ENCODE measurements at regions not wholly inside any gene's neighbourhood (a gene's known extent, or its start where the extent isn't known, plus 50 kb on each side); places are given as distances from the start of the nearest gene placed in this dataset.

DNA sequence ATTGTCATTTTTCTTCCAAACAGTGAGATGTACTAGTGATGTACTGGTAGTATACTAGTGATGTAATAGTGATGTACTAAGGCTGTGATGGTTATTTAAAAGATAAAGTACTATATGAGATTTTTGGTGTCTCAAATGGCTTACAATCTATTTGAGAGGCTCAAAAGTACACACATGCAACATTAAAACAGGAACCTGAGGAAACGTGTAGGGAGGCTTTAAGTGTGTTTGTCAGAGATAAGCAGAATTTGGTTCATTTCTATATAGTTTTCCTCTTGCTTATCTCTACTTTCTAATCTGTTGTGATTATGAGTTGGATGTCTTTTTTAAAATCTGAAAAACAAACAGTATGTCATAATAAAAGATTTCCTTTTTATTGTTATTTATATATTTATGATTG is 100.9 kb upstream of the SERTAD2 start:
- DNase-seq (ENCODE audit: low spot score in 2 of 2): no peak
- no peaks in the 10 kb centered on the region for H3K36me3 ChIP-seq
- H3K4me1 ChIP-seq: peaks cover 11% of the 10 kb centered on the region
- no peaks in the 10 kb centered on the region for H3K9me3 ChIP-seq
- 92% methylated on average over 1 of the region's 1 CpG for WGBS
- no peak overlapping the region for H3K27ac ChIP-seq
- TF ChIP-seq POLR2A (IDR thresholded peaks at IDR 0.05) (no peak), CTCF (IDR thresholded peaks at IDR 0.05) (no peak), POLR2AphosphoS5 (IDR thresholded peaks at IDR 0.05) (no peak), EP300 (IDR thresholded peaks at IDR 0.05) (no peak)
- H3K4me3 ChIP-seq: no peak overlapping the region
- no peaks in the 10 kb centered on the region for H3K27me3 ChIP-seq

GRCh38 chr2:64757126-64757525 is 103.4 kb upstream of the SERTAD2 start:
- DNase-seq (ENCODE audit: low spot score in 2 of 2): no peak
- Histone ChIP-seq H3K9me3 (no peaks in the 10 kb centered on the region), H3K36me3 (no peaks in the 10 kb centered on the region), H3K27ac (no peak overlapping the region), H3K4me3 (no peak overlapping the region), H3K4me1 (peaks cover 4% of the 10 kb centered on the region), H3K27me3 (no peaks in the 10 kb centered on the region)
- 94% methylated on average over 2 of the region's 2 CpGs for WGBS
- TF ChIP-seq CTCF (IDR thresholded peaks at IDR 0.05) (no peak), POLR2A (IDR thresholded peaks at IDR 0.05) (no peak), POLR2AphosphoS5 (IDR thresholded peaks at IDR 0.05) (no peak), EP300 (IDR thresholded peaks at IDR 0.05) (no peak)

DNA sequence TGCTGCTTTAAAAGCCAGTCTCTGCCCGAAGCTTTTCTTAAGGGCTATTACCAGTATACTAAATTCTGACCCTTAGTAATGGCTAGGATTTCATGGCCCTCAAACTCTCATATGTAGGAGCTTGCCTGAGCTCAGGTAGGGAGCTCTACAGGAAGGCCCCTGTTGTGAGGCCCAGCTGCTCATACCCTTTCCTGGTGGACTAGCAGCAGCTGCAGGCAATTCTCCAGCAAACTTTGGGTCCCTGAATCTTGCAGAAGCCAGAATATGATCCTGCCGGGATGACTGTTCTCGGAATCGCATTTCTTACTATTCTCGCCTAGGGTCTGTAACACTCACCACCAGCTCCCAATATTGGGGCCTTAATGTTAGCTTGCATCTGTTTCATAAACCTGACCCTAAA is 106.4 kb upstream of the SERTAD2 start:
- Histone ChIP-seq H3K27ac (no peak overlapping the region), H3K4me1 (no peaks in the 10 kb centered on the region), H3K27me3 (no peaks in the 10 kb centered on the region), H3K36me3 (no peaks in the 10 kb centered on the region), H3K9me3 (no peaks in the 10 kb centered on the region), H3K4me3 (no peak overlapping the region)
- 99% methylated on average over 5 of the region's 5 CpGs for WGBS
- no peak for DNase-seq (ENCODE audit: low spot score in 2 of 2)
- TF ChIP-seq POLR2A (IDR thresholded peaks at IDR 0.05) (no peak), CTCF (IDR thresholded peaks at IDR 0.05) (no peak), POLR2AphosphoS5 (IDR thresholded peaks at IDR 0.05) (no peak), EP300 (IDR thresholded peaks at IDR 0.05) (no peak)

DNA sequence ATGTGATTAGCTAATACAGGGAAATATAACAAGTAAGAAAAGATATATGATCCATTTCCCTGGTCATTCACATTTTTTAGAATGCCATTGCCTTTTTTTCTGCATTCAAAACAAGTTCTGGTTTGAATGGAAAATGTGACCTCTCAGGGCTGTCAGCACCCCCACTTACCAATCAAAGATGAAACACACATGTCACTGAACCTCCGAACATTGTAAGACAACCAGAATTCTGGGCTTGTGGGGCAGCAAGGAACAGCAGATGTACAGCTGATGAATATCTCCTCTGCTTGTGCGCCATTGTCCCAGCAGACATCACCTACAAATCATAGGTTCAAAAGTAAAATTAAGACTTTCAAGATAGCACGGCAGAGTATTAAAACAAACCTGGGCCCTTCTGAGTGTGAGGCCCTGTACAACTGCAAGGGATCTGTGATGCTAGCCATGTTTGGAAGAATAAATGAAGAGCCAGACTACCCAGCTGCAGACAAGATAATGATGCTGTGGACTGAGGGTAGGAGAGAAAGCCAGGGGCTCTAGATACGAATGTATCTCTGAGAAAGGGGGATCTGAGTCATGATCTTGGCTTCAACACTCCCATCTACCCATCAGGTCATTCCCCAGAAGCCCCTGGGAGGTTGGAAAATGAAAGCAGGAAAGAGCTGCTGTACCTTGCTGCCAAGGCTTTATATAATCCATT is 108.7 kb upstream of the SERTAD2 start:
- 72% methylated on average over 4 of the region's 4 CpGs for WGBS
- H3K4me1 ChIP-seq: peaks cover 7% of the 10 kb centered on the region
- H3K4me3 ChIP-seq: no peak overlapping the region
- no peaks in the 10 kb centered on the region for H3K36me3 ChIP-seq
- H3K27ac ChIP-seq: no peak overlapping the region
- DNase-seq (ENCODE audit: low spot score in 2 of 2): no peak
- no peaks in the 10 kb centered on the region for H3K9me3 ChIP-seq
- no peak for TF ChIP-seq EP300 (IDR thresholded peaks at IDR 0.05)
- TF ChIP-seq POLR2A (IDR thresholded peaks at IDR 0.05): no peak
- TF ChIP-seq POLR2AphosphoS5 (IDR thresholded peaks at IDR 0.05): no peak
- no peak for TF ChIP-seq CTCF (IDR thresholded peaks at IDR 0.05)
- H3K27me3 ChIP-seq: no peaks in the 10 kb centered on the region

DNA sequence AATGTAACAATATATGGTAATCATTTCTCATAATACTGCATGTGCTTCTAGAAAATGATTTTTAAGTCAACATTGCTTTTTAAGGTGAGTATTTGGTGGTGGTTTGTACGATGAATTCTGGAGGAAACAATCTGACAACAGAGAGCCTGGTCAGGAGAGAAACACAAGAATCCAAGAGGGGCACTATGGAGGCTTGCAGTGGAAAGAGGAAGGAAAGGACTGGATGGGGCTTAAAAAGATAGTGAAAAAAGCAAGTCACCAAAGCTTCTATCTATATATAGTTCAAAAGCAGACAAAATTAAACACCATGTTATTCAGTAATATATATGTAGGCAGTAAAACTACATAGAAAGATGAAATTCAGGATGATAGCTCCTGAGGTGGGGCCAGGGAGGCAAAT is 109.4 kb upstream of the SERTAD2 start:
- no peak for DNase-seq (ENCODE audit: low spot score in 2 of 2)
- TF ChIP-seq EP300 (IDR thresholded peaks at IDR 0.05) (no peak), CTCF (IDR thresholded peaks at IDR 0.05) (no peak), POLR2A (IDR thresholded peaks at IDR 0.05) (no peak), POLR2AphosphoS5 (IDR thresholded peaks at IDR 0.05) (no peak)
- Histone ChIP-seq H3K9me3 (no peaks in the 10 kb centered on the region), H3K27ac (no peak overlapping the region), H3K27me3 (no peaks in the 10 kb centered on the region), H3K4me1 (peaks cover 8% of the 10 kb centered on the region), H3K4me3 (no peak overlapping the region), H3K36me3 (no peaks in the 10 kb centered on the region)
- WGBS: 76% methylated on average over 1 of the region's 1 CpG
